BJ (cell line): ENCODE measurements at regions not wholly inside any gene's neighbourhood (a gene's known extent, or its start where the extent isn't known, plus 50 kb on each side); places are given as distances from the start of the nearest gene placed in this dataset.

Experiments used
- CTCF ChIA-PET: fragments of 350-600 bp; formaldehyde crosslinking; extraction: SDS; loops from one replicate; lab custom pipeline; 2021; ENCODE audit warnings: antibody characterized with exemption, inconsistent platforms; lab: Yijun Ruan, JAX
- POLR2A ChIA-PET: fragments of 300-600 bp; sonication (Branson Sonifier 250); formaldehyde crosslinking; extraction: SDS; loops from one replicate; lab custom pipeline; 2021; ENCODE audit warnings: antibody characterized with exemption; lab: Charles Lee
- DNase-seq: peaks from one replicate; pipeline ENCODE4 v3.0.0-alpha.2; 2011; ENCODE audit warnings: low read depth
- H3K27me3 ChIP-seq: 2 replicates; pipeline ENCODE4 v1.6.0; 2011; ENCODE audit warnings: low read length; ENCODE audit not compliant: control insufficient read depth, insufficient read depth
- H3K36me3 ChIP-seq: 2 replicates; pipeline ENCODE4 v1.5.1; 2011; ENCODE audit warnings: low read length; ENCODE audit not compliant: control insufficient read depth, insufficient read depth
- H3K4me3 ChIP-seq: 2 replicates; pipeline ENCODE4 v1.5.1; 2011; ENCODE audit warnings: low read depth, mild to moderate bottlenecking, control low read depth, low read length
- TF ChIP-seq, protein P1 (sequence below): IDR thresholded peaks from 2 replicates; pipeline ENCODE4 v1.5.1; 2011; ENCODE audit warnings: low read depth, mild to moderate bottlenecking, control low read depth, inconsistent platforms, low read length, moderate library complexity; ENCODE audit not compliant: insufficient read depth

DNA sequence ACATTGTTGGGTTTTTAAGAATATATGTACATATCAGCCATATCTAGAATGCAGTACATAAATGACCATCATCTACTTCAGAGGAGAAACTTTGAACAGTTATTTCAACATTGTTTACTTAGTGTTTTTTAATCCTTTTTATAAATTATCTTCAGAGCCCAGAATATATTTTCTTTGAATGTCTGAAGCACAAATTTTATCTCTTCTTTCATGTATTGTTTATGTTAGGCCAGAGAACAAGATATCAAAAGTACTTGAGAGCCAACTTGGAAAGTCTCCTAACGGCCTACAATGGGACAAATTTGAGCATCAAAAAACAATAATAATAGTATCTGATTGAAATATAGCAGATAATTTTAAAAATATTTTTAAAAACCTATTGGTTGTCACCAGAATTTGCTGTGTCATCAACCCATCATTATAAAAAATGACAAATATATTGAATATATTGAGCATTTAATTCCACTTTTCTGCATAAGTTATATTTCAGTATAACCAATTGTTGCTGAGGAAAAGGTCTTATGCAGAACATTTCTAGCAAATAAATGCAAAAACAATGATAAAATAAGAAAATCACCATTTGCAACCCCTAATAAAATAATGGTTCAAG lies 67.5 kb upstream of the CCNG1 start:
- H3K36me3 ChIP-seq: no peaks in the 10 kb centered on the region
- H3K27me3 ChIP-seq: no peaks in the 10 kb centered on the region
- TF ChIP-seq, protein P1, sequence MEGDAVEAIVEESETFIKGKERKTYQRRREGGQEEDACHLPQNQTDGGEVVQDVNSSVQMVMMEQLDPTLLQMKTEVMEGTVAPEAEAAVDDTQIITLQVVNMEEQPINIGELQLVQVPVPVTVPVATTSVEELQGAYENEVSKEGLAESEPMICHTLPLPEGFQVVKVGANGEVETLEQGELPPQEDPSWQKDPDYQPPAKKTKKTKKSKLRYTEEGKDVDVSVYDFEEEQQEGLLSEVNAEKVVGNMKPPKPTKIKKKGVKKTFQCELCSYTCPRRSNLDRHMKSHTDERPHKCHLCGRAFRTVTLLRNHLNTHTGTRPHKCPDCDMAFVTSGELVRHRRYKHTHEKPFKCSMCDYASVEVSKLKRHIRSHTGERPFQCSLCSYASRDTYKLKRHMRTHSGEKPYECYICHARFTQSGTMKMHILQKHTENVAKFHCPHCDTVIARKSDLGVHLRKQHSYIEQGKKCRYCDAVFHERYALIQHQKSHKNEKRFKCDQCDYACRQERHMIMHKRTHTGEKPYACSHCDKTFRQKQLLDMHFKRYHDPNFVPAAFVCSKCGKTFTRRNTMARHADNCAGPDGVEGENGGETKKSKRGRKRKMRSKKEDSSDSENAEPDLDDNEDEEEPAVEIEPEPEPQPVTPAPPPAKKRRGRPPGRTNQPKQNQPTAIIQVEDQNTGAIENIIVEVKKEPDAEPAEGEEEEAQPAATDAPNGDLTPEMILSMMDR: no peak
- ChIA-PET POLR2A (no interaction called here), CTCF (interaction anchor here (0.5 kb wide), 1 partner anchor 1381 kb away, joined by 3 read pairs; no protein-coding TSS in a partner anchor)
- H3K4me3 ChIP-seq: no peak overlapping the region
- no peak for DNase-seq

DNA sequence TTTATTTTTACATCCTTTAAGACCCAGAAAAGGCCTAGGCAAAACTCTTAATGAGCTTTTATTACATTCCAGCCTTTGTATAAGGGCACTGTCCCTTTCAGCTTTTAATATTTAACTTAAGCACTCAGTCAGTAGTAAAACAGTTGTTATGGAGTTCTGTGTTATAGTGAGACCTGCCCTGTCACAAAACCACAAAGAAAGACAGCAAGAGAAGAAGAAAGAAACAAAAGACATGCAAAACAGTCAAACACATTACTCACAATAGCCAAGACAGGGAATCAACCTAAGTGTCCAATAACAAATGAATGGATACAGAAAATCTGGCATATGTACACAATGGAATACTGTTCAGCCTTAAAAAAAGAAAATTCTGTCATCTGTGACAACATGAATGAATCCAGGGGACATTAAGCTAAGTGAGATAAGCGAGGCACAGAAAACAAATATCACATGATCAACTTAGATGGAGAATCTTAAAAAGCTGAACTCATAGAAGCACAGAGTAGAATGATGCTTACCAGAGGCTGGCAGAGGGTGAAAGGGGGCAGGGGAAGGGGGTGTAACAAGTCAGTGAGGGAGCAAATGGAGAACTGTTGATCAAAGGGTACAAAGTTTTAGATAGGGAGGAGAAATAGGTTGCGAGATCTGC lies 63.8 kb upstream of the CCNG1 start:
- POLR2A ChIA-PET: no interaction called here
- H3K27me3 ChIP-seq: no peaks in the 10 kb centered on the region
- CTCF ChIA-PET: no interaction called here
- no peaks in the 10 kb centered on the region for H3K36me3 ChIP-seq
- DNase-seq: no peak
- TF ChIP-seq, protein P1: no peak
- no peak overlapping the region for H3K4me3 ChIP-seq

DNA sequence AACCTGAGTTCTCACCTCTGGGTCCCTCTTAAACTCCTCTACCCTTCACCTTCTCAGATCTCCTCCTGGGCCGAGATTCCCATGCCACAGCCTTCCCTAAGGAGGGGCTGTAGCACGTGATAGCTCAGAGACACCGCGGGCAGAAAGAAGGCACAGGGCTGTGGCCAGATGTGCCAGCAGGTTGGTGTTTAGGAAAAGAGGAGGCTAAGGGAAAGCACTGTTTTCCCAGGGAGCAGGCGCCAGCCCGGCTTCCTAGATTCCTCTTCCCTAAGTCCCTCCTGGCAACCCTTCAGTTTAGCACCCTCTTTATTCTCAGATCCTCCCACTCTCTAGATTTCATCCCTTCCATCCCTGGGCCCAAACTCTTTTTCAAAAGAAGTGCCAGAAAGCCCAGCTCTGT lies 59.4 kb upstream of the CCNG1 start:
- ChIA-PET POLR2A (no interaction called here), CTCF (no interaction called here)

DNA sequence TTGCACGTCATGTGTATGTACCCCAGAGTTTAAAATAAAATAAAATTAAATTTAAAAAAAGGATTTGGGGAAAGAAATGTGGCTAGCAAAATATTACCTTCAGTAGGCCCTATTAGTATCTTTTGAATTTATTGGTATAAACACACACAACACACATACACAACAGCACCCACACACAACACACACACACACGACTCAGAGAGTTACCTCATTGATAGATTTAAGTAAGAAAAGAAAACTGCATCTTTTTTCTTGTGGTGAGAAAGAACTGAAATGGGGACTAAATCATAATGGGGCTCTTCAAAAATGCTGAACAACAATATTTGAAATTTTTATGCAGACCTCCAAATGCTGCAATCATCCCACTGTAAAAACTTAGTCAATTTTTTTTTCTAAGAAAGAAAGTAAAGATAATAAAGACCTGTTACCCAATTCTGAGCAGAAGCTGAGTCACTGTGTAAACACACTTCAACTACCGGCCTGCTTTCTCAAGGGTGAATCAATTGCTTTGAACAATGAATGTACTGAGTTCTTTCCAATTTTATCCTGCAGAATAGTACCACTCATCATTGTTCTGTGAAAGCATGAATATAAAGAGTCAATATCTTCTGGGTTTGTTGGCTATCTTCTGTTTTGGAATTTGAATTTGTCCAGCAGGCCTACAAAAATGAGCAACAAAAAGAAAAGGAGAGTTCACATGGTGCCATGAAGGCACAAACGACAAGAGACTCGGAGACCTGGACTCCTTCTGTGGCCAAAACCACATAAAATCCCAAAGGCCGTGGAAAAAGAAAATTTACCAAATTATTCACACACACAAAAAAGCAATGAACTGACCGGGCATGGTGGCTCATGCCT lies 57.9 kb upstream of the CCNG1 start:
- Histone ChIP-seq H3K36me3 (no peaks in the 10 kb centered on the region), H3K27me3 (no peaks in the 10 kb centered on the region), H3K4me3 (no peak overlapping the region)
- TF ChIP-seq, protein P1: no peak
- DNase-seq: no peak
- ChIA-PET CTCF (interaction anchor here (1.1 to 1.3 kb wide), 2 partner anchors 22 to 29 kb away, joined by 3 to 4 read pairs; no protein-coding TSS in a partner anchor), POLR2A (no interaction called here)

More for the DNA sequence above, 59.4 kb upstream of the CCNG1 start:
- Histone ChIP-seq H3K27me3 (no peaks in the 10 kb centered on the region), H3K36me3 (no peaks in the 10 kb centered on the region), H3K4me3 (no peak overlapping the region)
- TF ChIP-seq, protein P1: no peak
- DNase-seq: no peak

DNA sequence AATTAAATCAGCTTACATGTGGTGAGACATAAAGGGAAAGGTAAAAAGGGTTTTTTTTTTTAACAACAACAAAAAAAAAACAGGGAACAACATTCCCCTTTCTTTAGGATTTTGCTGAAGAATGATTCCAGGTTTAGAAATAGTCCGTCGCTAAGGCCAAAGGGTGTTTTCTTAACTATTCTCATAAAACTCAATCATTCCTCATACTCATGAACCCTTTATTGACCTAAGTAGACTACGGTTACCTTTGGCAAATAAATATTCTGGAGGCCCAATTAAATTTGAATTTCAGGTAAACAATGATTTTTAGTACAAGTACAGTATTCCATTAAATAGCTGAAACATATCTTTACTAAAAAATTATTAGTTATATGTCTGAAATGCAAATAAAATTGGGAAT lies 55.6 kb upstream of the CCNG1 start:
- TF ChIP-seq, protein P1: no peak
- ChIA-PET CTCF (no interaction called here), POLR2A (no interaction called here)
- Histone ChIP-seq H3K36me3 (no peaks in the 10 kb centered on the region), H3K27me3 (no peaks in the 10 kb centered on the region), H3K4me3 (no peak overlapping the region)
- no peak for DNase-seq
